Muscle of back (tissue), 3 donors: ENCODE measurements at regions not wholly inside any gene's neighbourhood (a gene's known extent, or its start where the extent isn't known, plus 50 kb on each side); places are given as distances from the start of the nearest gene placed in this dataset.

Source experiments
- DNase-seq, 3 donors: peaks; one replicate each; pipeline versions ENCODE4 v3.0.0 to v3.0.0-alpha.2; 2013

GRCh38 chr3:150268426-150269391, 139.4 kb upstream of the TSC22D2 start:
- no peak for DNase-seq

DNA sequence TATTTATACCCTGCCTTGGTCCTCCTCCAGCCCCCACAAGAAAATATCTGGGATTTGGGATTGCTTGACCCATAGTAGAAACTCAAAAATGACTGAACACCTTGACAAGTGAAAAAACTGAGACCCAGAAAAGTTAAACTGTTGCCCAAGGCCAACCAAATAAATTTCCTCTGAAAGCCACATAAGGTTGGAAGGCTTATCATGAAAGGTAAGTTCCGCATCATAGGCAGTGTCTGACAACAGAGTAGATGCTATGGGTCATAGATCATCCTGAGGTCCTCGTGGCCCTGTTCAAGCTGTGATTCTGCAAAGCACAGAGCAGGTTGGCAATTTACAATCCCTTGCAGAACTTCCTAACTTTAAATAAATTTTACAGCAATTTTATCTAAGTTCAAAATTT, 140.8 kb upstream of the TSC22D2 start:
- DNase-seq, result no peak

DNA sequence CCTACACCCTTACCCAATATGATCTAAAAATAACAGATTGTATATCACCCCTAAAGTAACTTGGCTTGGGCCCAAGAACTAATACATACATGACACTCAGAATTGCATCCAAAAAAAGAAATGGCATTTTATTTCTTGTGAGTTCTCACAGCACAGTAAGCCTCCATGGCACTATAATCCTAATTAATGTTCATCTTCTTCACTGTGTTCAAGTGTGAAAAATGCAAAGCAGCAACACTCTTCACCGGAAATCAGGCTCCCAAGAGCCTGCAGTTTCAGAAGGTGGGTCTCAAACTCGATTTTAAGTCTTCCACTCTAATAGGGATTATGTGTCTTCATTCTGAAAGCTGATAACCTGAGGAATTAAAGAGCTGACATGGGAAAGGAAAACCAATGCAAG, 142.8 kb upstream of the TSC22D2 start:
- DNase-seq, result no peak

DNA sequence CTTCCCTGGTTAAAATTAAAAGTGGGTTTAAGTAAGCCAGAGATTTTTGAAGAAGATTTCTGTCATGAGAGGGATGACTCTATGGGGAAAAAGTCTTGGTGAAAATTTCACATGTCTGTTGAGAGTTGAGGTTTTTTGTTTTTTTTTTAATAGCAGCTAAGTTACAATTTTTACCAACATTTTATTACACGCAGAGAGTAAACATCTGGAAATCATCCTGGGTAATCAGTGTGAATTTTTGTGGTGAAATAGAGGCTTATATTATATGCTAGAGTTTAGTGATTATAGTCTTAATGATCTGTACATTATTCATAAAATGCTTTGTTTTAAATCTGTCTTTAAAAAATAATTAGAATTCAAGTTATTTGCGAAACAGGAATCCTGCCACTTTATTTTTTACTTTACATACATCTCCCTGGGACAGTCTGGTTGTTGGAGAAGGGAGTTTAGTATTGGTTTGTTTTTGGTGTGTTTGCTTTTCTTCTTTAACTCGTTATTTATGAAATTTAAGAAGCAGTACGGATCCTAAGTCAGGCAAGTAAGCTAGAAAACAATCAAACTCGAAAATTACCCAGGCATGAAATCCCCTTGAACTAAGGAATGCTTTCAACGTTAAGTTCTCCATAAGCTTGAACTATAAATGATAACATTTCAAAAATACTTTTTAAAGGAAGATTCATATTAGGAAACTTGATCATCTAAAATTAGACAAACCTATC, 143.4 kb upstream of the TSC22D2 start:
- no peak for DNase-seq

GRCh38 chr3:150261958-150262357, 146.1 kb upstream of the TSC22D2 start:
- DNase-seq, result no peak

- DNase-seq, result no peak
Measured at GRCh38 chr3:150261418-150261817, 146.7 kb upstream of the TSC22D2 start.

DNA sequence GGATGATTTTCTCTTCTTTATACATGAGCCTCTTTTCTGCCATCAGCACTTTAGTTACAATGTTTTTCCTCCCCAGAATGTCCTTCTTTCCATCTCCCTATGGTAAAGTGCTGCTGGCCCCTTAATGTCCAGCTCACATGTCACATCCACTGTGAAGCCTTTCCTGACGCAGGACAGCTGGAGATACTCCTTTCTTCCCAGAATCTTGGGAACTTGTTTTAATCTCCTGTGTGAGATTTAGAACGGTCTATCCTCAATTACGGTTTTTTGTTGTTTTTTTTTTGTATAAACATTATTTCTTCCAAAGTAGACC, 147.7 kb upstream of the TSC22D2 start:
- no peak for DNase-seq

DNA sequence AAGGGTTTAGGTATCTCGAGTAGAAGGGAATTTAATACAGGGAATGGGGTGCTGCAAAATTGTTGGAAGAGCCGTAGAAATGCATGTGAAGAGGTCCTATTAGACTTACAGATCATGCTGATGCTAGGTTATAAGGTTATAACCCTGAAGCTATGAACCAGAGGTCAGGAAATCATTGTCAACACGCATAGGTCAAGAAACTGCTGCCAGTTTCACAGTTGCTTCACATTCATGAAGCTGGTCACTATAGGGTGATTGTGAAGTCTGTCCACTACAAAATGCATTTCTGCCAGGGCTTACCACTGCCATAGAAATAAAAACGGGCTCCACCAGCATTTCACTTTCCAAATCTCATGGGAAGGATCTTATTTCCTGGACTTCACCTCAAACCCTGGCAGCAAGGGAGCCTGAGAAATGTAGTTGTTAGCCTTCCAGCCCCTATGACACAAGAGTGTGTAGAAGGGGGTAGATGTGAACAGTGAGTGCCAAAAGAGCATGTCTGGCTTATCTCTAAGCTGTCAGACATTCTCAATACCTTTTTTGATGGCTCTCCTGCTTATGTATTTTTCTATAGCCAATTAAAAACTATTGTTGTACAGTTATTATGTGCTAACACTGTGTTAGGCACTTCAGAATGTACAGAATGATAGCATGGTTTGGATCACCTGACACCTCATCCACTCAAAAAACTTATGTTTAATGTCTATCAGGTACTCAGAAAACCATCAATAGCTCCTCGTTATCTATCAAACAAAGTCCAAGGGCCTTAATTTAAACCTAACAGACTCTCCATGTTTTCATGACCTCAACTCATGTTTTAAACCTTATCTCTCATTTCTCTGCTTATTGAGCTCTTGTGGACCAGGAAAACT, 148.3 kb upstream of the TSC22D2 start:
- no peak for DNase-seq

DNA sequence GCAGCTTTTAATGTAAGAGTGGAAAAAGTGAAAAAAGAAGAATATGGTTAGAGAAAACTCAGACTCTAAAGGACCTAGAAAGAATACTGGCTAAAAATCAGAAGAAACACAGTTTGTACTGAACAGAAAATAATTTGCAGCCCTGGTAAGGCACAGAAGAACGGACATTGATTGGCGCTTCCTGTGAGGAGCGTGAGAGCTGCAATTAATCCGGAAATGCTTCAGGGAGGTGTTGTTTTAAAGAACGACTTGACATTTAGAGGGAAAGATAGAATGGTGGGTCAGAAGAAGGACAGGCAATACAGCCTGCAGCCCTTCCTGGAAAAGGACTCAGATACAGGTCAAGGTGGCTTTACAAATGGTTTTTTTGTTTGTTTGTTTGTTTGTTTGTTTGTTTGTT, 151.3 kb upstream of the TSC22D2 start:
- no peak for DNase-seq

DNA sequence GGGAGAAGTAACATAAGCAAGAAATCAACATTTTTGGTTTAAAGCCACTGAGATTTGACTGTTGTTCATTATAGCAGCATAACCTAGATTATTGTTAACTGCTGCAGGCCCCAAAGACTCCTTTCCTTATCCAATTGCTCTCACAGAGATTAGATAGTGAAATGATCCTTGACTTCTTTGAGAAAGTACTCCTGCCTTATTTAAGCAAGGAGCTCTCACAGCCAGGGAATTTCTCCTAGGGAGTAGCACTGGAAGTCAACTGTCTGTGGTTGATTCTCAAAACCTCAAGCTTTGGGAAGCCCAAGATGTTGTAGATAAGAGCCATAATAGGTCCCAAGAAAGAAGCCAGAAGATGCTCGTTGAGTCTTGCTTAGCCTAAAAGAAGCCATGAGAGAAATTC, 151.8 kb upstream of the TSC22D2 start:
- DNase-seq, result no peak

GRCh38 chr3:150255826-150256225, 152.3 kb upstream of the TSC22D2 start:
- DNase-seq, result no peak

DNA sequence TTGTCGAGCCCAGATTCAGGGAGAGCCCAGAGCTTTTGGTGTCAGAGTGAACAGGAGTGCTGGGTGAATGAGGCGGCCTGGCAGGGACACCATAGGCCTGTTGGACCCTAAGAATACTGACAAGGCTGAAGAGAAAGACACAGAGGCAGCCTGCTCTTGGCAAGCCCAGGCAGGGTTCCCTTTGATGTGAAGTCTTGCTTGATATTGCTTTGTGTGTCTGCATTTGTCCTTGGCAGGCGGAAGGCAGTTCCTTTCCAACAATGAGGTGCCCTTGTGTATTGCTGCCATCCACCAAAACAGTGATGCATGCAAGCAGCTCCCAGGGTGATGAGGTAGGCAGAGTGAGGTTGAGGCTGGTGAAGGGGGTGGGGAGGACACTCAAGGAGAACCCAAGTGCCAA, 152.7 kb upstream of the TSC22D2 start:
- no peak for DNase-seq

DNA sequence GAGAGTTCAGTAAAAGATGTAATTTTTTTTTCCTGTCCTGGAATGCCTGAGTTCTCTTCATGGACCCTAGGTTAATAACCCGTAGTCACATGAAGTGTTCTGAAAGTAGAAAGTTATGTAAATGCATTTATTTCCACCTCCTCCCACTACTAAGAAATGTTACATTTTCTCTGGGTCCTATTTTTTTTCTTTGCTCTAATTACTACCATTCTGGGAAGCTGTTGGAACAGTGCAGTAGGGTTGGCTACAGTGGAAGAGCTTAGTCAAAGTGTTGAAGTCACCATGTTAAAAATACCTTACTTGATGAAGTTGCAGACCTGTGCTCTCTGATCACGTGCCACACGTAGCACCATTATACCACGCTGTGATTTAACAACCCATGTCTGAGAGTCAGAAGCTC, 153.8 kb upstream of the TSC22D2 start:
- DNase-seq, result no peak

GRCh38 chr3:150253622-150254021, 154.5 kb upstream of the TSC22D2 start:
- DNase-seq, result no peak

DNA sequence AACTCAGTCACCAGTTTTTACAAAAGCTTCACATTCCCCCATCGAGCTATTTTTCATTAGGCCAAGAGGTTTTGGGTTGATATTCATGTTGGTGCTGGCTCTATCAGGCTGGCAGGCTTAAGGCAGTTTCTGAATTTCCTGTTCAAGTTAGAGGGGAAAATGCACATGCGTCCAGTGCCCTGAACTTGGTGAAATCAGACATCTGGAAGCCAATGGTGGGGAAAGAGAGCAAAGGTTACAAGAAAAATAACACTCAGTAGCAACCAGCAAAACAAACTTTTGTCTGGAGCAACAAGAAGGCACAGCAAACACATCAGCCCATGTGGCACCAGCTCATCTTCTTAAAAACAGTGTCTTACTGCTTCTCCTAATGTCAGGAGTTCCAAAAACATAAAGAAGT, 155.6 kb upstream of the TSC22D2 start:
- DNase-seq, result no peak

DNA sequence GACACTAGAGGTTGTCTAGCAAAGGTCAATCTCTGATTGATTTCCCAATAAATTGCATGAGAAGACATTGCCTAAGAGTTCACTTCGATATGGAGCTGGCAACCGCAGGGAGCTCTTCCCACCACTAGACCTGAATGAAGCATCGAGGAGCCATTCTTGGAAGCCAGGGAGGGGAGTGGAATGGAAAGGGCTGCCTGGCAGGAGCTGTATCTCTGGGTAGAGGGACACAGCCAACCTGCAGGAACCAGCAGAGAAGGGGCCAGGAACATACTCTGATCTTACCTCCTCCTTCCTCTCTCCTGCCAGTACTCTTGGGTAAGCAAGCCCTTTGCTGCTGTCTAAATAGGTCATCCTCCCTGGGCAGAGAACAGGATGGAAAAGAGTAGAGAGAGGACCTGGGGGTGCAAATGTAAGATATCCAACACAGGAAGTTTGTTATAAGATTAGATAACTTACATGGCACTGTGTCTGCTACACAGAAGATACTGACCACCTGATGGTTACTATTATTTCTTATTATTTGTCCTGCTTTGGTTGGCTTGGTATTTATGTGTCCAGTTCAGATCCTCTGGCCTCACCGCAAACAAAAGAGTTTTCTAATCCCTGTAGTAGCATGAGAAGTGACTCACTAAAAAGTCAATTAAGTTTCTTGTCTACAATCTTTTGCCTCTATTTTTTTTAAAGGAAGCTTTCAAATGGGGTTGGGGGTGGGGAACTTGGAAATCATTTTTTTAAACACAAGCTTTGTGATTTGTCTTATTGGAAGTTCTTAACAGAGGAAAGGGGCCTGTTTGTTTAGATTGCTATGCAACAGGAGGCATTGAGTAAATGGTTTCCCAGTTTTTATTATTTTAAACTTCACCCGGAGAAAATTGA, 156.7 kb upstream of the TSC22D2 start:
- DNase-seq, result peak in 2 of 3 donors; percentile 67 to 75

DNA sequence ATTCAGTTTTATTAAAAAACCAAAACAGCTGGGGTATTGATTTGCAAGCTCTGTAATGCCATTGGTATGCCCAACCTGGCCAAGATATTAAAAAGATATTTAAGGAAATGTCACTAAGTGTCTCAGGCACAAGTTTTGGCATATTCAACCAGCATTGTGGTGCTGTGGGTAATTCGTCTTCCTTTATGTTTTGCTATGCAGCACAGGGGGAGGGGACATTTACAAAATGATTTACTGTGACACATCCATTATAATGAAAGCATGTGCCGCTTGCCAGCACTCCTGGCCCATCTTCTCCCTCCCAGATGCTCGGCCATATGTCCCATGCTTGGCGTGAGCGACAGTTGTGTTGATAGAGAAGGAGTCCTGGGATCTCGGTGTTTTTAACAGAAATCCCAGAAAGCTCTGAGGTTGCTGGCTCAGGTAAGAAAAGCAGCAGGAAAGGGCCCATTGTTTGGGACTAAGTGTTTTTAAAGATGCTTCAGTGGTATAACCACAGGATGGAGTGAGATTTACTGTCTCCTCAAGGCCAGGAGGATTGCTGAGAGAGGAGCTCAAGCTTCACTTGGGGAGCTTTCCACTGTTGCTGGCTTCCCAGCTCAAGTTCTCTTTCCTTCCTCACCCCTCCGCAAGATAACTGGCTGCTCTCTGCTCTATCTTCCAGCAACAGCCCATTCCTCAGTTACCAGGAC, 158.2 kb upstream of the TSC22D2 start:
- DNase-seq, result peak in 1 of 3 donors; percentile 72

GRCh38 chr3:150248888-150249681, 159.0 kb upstream of the TSC22D2 start:
- DNase-seq, result no peak

DNA sequence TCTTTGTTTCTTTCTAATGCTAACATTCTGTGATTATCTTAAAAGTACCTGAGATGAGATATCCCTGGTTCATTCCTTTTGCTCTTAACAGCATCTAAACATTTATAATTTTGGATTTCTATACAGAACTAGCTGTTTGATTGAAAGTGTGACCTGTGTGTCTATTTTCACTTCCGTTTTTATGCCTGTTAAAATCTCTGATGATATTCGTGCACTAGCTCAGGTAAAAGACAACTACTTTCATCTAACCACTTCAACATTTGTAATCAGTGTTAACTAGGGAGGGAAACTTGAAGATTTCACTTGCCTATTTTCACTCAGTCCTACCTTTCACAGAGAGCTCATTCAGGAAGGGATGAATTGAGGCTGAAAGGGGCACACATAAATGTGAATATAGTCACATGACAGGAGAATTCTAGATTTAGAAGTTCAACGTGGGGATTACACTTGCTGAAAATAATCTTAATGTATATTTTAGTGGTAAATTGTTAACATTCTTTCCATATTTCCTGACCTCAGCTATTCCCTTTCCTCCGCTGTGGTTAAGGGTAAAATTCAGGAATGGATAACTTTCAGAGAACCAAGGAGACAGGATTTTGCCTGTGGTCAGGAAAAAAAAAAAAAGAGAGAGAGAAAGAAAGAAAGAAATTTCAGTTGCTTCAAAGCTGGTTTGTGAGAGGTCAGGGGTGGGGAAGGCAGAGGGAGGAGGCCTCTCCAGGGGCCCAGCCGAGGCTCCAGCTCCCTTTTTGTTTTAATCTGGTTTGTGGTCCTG, 159.8 kb upstream of the TSC22D2 start:
- peak in 2 of 3 donors; percentile 51 to 92 for DNase-seq
